ENCODE measurements at regions not wholly inside any gene's neighbourhood (a gene's known extent, or its start where the extent isn't known, plus 50 kb on each side); places are given as distances from the start of the nearest gene placed in this dataset.

DNA sequence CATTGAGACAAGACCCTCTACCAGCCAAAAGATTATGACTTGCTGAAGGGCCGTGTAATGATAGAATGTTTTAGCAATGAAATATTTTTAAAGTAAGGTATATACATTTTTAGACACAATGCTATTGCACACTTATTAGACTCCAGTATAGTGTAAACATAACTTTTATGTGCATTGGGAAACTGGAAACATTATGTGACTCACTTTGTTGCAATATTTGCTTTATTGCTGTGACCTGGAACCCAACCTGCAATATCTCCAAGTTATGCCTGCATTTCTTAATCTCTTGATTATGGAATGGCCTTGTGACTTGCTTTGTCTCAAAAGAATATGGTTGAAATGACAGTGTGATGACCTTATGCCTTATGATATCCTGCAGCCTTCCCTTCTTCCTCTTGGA lies 502.0 kb downstream of the EPHA4 start:
- no peak for TF ChIP-seq POLR2A (IDR thresholded peaks at IDR 0.05)
- TF ChIP-seq, protein P1, sequence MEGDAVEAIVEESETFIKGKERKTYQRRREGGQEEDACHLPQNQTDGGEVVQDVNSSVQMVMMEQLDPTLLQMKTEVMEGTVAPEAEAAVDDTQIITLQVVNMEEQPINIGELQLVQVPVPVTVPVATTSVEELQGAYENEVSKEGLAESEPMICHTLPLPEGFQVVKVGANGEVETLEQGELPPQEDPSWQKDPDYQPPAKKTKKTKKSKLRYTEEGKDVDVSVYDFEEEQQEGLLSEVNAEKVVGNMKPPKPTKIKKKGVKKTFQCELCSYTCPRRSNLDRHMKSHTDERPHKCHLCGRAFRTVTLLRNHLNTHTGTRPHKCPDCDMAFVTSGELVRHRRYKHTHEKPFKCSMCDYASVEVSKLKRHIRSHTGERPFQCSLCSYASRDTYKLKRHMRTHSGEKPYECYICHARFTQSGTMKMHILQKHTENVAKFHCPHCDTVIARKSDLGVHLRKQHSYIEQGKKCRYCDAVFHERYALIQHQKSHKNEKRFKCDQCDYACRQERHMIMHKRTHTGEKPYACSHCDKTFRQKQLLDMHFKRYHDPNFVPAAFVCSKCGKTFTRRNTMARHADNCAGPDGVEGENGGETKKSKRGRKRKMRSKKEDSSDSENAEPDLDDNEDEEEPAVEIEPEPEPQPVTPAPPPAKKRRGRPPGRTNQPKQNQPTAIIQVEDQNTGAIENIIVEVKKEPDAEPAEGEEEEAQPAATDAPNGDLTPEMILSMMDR (IDR thresholded peaks at IDR 0.05), result no peak
- TF ChIP-seq EP300 (IDR thresholded peaks at IDR 0.05), result no peak
